Activated CD4-positive, alpha-beta T cell treated with anti-CD3 and anti-CD28 coated beads for 36 hours (primary cell): ENCODE measurements at regions not wholly inside any gene's neighbourhood (a gene's known extent, or its start where the extent isn't known, plus 50 kb on each side); places are given as distances from the start of the nearest gene placed in this dataset.
"Not testable (repeated sequence)": the region's sequence is repeated elsewhere in the genome, so short reads cannot be mapped to it uniquely, and the experiment has no call there.

Experiments
- ATAC-seq: fragments of 200-7000 bp; cut with Tn5 transposase; one replicate; pipeline ENCODE4 v1.10.0; 2021; ENCODE audit warnings: mild to moderate bottlenecking, moderate library complexity
- CTCF ChIA-PET: fragments of 350-600 bp; sonication (Branson Sonifier 250); formaldehyde crosslinking; loops from one replicate; lab custom pipeline; 2021; ENCODE audit warnings: antibody characterized with exemption; lab: Charles Lee
- POLR2A ChIA-PET: fragments of 350-600 bp; sonication (Branson Sonifier 250); formaldehyde crosslinking; loops from one replicate; lab custom pipeline; 2021; ENCODE audit warnings: antibody characterized with exemption, inconsistent platforms; lab: Charles Lee
- DNase-seq: peaks from one replicate; pipeline ENCODE4 v3.0.0-alpha.2; 2020
- H3K27ac Mint-ChIP-seq: one replicate; pipeline ENCODE4 v1.8.0; 2021; ENCODE audit warnings: mixed read lengths
- H3K27me3 Mint-ChIP-seq: one replicate; pipeline ENCODE4 v1.8.0; 2021; ENCODE audit warnings: mixed read lengths
- H3K36me3 Mint-ChIP-seq: one replicate; pipeline ENCODE4 v1.8.0; 2021; ENCODE audit warnings: low read depth, mixed read lengths
- H3K4me1 Mint-ChIP-seq: one replicate; pipeline ENCODE4 v1.8.0; 2021; ENCODE audit warnings: mixed read lengths
- H3K4me3 Mint-ChIP-seq: one replicate; pipeline ENCODE4 v1.8.0; 2021; ENCODE audit warnings: mild to moderate bottlenecking, moderate library complexity, mixed read lengths
- H3K9me3 Mint-ChIP-seq: one replicate; pipeline ENCODE4 v1.8.0; 2021; ENCODE audit warnings: low read depth, mixed read lengths
- intact Hi-C, 2 experiments: fragments of 100-400 bp; cut with DNase I in 1 of 2; cut with micrococcal nuclease in 1 of 2; formaldehyde crosslinking; loops; one replicate each; pipeline versions ENCODE4 v1.14.2 to v1.15.1; 2022 to 2024; cut with DNase I, micrococcal nuclease

- no peak for ATAC-seq
- peaks cover 24% of the 10 kb centered on the region for H3K27me3 Mint-ChIP-seq
- H3K36me3 Mint-ChIP-seq = no peaks in the 10 kb centered on the region
- no peak overlapping the region for H3K4me3 Mint-ChIP-seq
- peaks cover 10% of the 10 kb centered on the region for H3K9me3 Mint-ChIP-seq
- ChIA-PET POLR2A (no interaction called here), CTCF (interaction anchor here (0.6 to 1.7 kb wide), 3 partner anchors 11 to 316 kb away, joined by 3 to 4 read pairs (median 3); no protein-coding TSS in a partner anchor)
- intact Hi-C loops = no loop called here
- no peak overlapping the region for H3K27ac Mint-ChIP-seq
- DNase-seq = no peak
- H3K4me1 Mint-ChIP-seq = no peaks in the 10 kb centered on the region
Observed at GRCh38 chr5:96187309-96188027, 225.8 kb upstream of the ELL2 start.

- POLR2A ChIA-PET, ATAC-seq, H3K27ac Mint-ChIP-seq, DNase-seq, CTCF ChIA-PET, H3K36me3 Mint-ChIP-seq, H3K4me1 Mint-ChIP-seq, H3K4me3 Mint-ChIP-seq, H3K9me3 Mint-ChIP-seq, intact Hi-C loops: not testable (repeated sequence)
- H3K27me3 Mint-ChIP-seq = peaks cover 17% of the 10 kb centered on the region
Observed at GRCh38 chr5:96184510-96184909, 222.9 kb upstream of the ELL2 start.

GRCh38 chr5:96180684-96181435 is 219.2 kb upstream of the ELL2 start:
- intact Hi-C loops = no loop called here
- Mint-ChIP-seq H3K9me3 (peaks cover 10% of the 10 kb centered on the region), H3K4me3 (no peak overlapping the region), H3K27ac (no peak overlapping the region), H3K36me3 (no peaks in the 10 kb centered on the region), H3K27me3 (peaks cover 15% of the 10 kb centered on the region), H3K4me1 (peaks cover 2% of the 10 kb centered on the region)
- DNase-seq = no peak
- CTCF ChIA-PET = interaction anchor here (0.6 to 0.8 kb wide), 2 partner anchors 25 to 155 kb away, joined by 3 to 4 read pairs; no protein-coding TSS in a partner anchor
- no peak for ATAC-seq
- POLR2A ChIA-PET = no interaction called here

- no peaks in the 10 kb centered on the region for H3K9me3 Mint-ChIP-seq
- ChIA-PET CTCF (interaction anchor here (0.8 to 2.0 kb wide), 4 partner anchors 10 to 834 kb away, joined by 3 to 5 read pairs (median 4); no protein-coding TSS in a partner anchor), POLR2A (no interaction called here)
- no peaks in the 10 kb centered on the region for H3K36me3 Mint-ChIP-seq
- no peak overlapping the region for H3K27ac Mint-ChIP-seq
- peak; percentile 78 for ATAC-seq
- peaks cover 12% of the 10 kb centered on the region for H3K27me3 Mint-ChIP-seq
- no peak for DNase-seq
- intact Hi-C loops = no loop called here
- H3K4me3 Mint-ChIP-seq = no peak overlapping the region
- H3K4me1 Mint-ChIP-seq = peaks cover 2% of the 10 kb centered on the region
Observed at GRCh38 chr5:96177303-96177869, 215.7 kb upstream of the ELL2 start.

- H3K4me3 Mint-ChIP-seq = no peak overlapping the region
- no peak overlapping the region for H3K27ac Mint-ChIP-seq
- ChIA-PET POLR2A (no interaction called here), CTCF (interaction anchor here (1.3 to 2.0 kb wide), 2 partner anchors 11 to 318 kb away, joined by 4 read pairs; no protein-coding TSS in a partner anchor)
- H3K9me3 Mint-ChIP-seq = no peaks in the 10 kb centered on the region
- intact Hi-C loops = no loop called here
- DNase-seq = no peak
- peaks cover 12% of the 10 kb centered on the region for H3K27me3 Mint-ChIP-seq
- peaks cover 2% of the 10 kb centered on the region for H3K4me1 Mint-ChIP-seq
- H3K36me3 Mint-ChIP-seq = no peaks in the 10 kb centered on the region
- no peak for ATAC-seq
Observed at GRCh38 chr5:96176022-96176421, 214.4 kb upstream of the ELL2 start.

GRCh38 chr5:96175090-96175489 is 213.4 kb upstream of the ELL2 start:
- Mint-ChIP-seq H3K36me3 (no peaks in the 10 kb centered on the region), H3K4me3 (no peak overlapping the region), H3K27ac (no peak overlapping the region), H3K27me3 (peaks cover 12% of the 10 kb centered on the region), H3K9me3 (no peaks in the 10 kb centered on the region), H3K4me1 (peaks cover 2% of the 10 kb centered on the region)
- intact Hi-C loops = no loop called here
- ATAC-seq = no peak
- ChIA-PET CTCF (interaction anchor here (1.0 kb wide), 1 partner anchor 18 kb away, joined by 3 read pairs; no protein-coding TSS in a partner anchor), POLR2A (no interaction called here)
- DNase-seq = no peak

GRCh38 chr5:96173366-96173765 is 211.7 kb upstream of the ELL2 start:
- H3K4me3 Mint-ChIP-seq = no peak overlapping the region
- ATAC-seq (no peak), DNase-seq (no peak)
- no peaks in the 10 kb centered on the region for H3K36me3 Mint-ChIP-seq
- POLR2A ChIA-PET = no interaction called here
- H3K4me1 Mint-ChIP-seq = peaks cover 2% of the 10 kb centered on the region
- no peak overlapping the region for H3K27ac Mint-ChIP-seq
- H3K9me3 Mint-ChIP-seq = no peaks in the 10 kb centered on the region
- CTCF ChIA-PET = interaction anchor here (0.9 kb wide), 1 partner anchor 249 kb away, joined by 3 read pairs; no protein-coding TSS in a partner anchor
- intact Hi-C loops = no loop called here
- H3K27me3 Mint-ChIP-seq = peaks cover 3% of the 10 kb centered on the region

GRCh38 chr5:96172436-96172835 is 210.8 kb upstream of the ELL2 start:
- no peaks in the 10 kb centered on the region for H3K4me1 Mint-ChIP-seq
- intact Hi-C loops = no loop called here
- ChIA-PET POLR2A (no interaction called here), CTCF (no interaction called here)
- ATAC-seq (no peak), DNase-seq (no peak)
- no peak overlapping the region for H3K4me3 Mint-ChIP-seq
- no peak overlapping the region for H3K27ac Mint-ChIP-seq
- H3K36me3 Mint-ChIP-seq = no peaks in the 10 kb centered on the region
- no peaks in the 10 kb centered on the region for H3K27me3 Mint-ChIP-seq
- H3K9me3 Mint-ChIP-seq = no peaks in the 10 kb centered on the region

- H3K4me1 Mint-ChIP-seq, intact Hi-C loops, CTCF ChIA-PET, H3K27me3 Mint-ChIP-seq, POLR2A ChIA-PET, ATAC-seq, DNase-seq, H3K36me3 Mint-ChIP-seq, H3K27ac Mint-ChIP-seq, H3K4me3 Mint-ChIP-seq, H3K9me3 Mint-ChIP-seq: not testable (repeated sequence)
Observed at GRCh38 chr5:96171973-96172372, 210.3 kb upstream of the ELL2 start.

GRCh38 chr5:96170481-96171125 is 209.0 kb upstream of the ELL2 start:
- DNase-seq, H3K27ac Mint-ChIP-seq, CTCF ChIA-PET, intact Hi-C loops, H3K4me3 Mint-ChIP-seq, POLR2A ChIA-PET, H3K27me3 Mint-ChIP-seq, ATAC-seq, H3K36me3 Mint-ChIP-seq, H3K9me3 Mint-ChIP-seq, H3K4me1 Mint-ChIP-seq: not testable (repeated sequence)

GRCh38 chr5:96168833-96169232 is 207.2 kb upstream of the ELL2 start:
- H3K27ac Mint-ChIP-seq, POLR2A ChIA-PET, H3K4me3 Mint-ChIP-seq, H3K27me3 Mint-ChIP-seq, CTCF ChIA-PET, H3K4me1 Mint-ChIP-seq, ATAC-seq, H3K9me3 Mint-ChIP-seq, H3K36me3 Mint-ChIP-seq, DNase-seq, intact Hi-C loops: not testable (repeated sequence)
